SU-DHL-6 (cell line): ENCODE measurements at regions not wholly inside any gene's neighbourhood (a gene's known extent, or its start where the extent isn't known, plus 50 kb on each side); places are given as distances from the start of the nearest gene placed in this dataset.

Experiments used
- H2AFZ ChIP-seq: fragments of 200-600 bp; sonication (generic); 2 replicates; pipeline ENCODE4 v1.6.1; 2014; ENCODE audit warnings: low read depth, mild to moderate bottlenecking, moderate library complexity, mixed read lengths, antibody characterized with exemption, low read length; ENCODE audit not compliant: severe bottlenecking
- H3F3A ChIP-seq: fragments of 200-600 bp; shearing (Covaris generic); 2 replicates; pipeline ENCODE4 v1.6.0; 2016; ENCODE audit warnings: antibody characterized with exemption, mild to moderate bottlenecking; ENCODE audit not compliant: insufficient read depth
- H3K27ac ChIP-seq: fragments of 200-600 bp; sonication (generic); 2 replicates; pipeline ENCODE4 v1.5.1; 2016; ENCODE audit warnings: low read depth, mild to moderate bottlenecking, low read length, moderate library complexity, mixed read lengths
- H3K27me3 ChIP-seq: fragments of 200-600 bp; sonication (generic), shearing (Covaris generic); 2 replicates; pipeline ENCODE4 v1.6.0; 2014; ENCODE audit warnings: mild to moderate bottlenecking, low read length
- H3K36me3 ChIP-seq: fragments of 200-600 bp; sonication (generic); 2 replicates; pipeline ENCODE4 v1.6.1; 2014; ENCODE audit warnings: mild to moderate bottlenecking, low read length, mixed read lengths
- H3K4me2 ChIP-seq: fragments of 300-600, 200-600 bp; shearing (Covaris generic), sonication (generic); 2 replicates; pipeline ENCODE4 v1.6.0; 2014; ENCODE audit warnings: low read length, low read depth, mild to moderate bottlenecking; ENCODE audit not compliant: poor library complexity, severe bottlenecking
- H3K4me3 ChIP-seq: fragments of 200-600 bp; sonication (generic); 2 replicates; pipeline ENCODE4 v1.5.1; 2014; ENCODE audit warnings: antibody characterized with exemption, low read length, mild to moderate bottlenecking, mixed read lengths; ENCODE audit not compliant: insufficient read depth, poor library complexity, severe bottlenecking
- H3K79me2 ChIP-seq: fragments of 200-600 bp; sonication (generic); 2 replicates; pipeline ENCODE4 v1.6.1; 2014; ENCODE audit warnings: mild to moderate bottlenecking, low read length, moderate library complexity; ENCODE audit not compliant: insufficient read depth
- H3K9ac ChIP-seq: fragments of 200-600 bp; sonication (generic); 2 replicates; pipeline ENCODE4 v1.7.0; 2014; ENCODE audit warnings: mild to moderate bottlenecking, low read length
- H3K9me2 ChIP-seq: fragments of 200-600 bp; sonication (generic); replicated peaks from 2 replicates; pipeline ENCODE4 v1.6.1; 2014; ENCODE audit warnings: low read length; ENCODE audit not compliant: insufficient read depth
- H3K9me3 ChIP-seq: fragments of 200-600 bp; sonication (generic); 2 replicates; pipeline ENCODE4 v1.6.1; 2014; ENCODE audit warnings: low read length, mixed read lengths; ENCODE audit not compliant: insufficient read depth
- H4K20me1 ChIP-seq: fragments of 200-600 bp; sonication (generic); 2 replicates; pipeline ENCODE4 v1.6.1; 2014; ENCODE audit warnings: low read depth, mild to moderate bottlenecking, antibody characterized with exemption, low read length, moderate library complexity, mixed read lengths
- CTCF ChIP-seq: fragments of 200-600 bp; sonication (generic); IDR thresholded peaks from one replicate; pipeline ENCODE4 v1.5.1; 2017; ENCODE audit warnings: antibody characterized with exemption, mild to moderate bottlenecking, low read length, moderate library complexity; ENCODE audit not compliant: insufficient read depth, poor library complexity, severe bottlenecking
- EZH2phosphoT487 ChIP-seq: fragments of 200-600 bp; sonication (generic), shearing (Covaris generic); conservative IDR thresholded peaks from 2 replicates; pipeline ENCODE4 v1.6.1; 2018; ENCODE audit warnings: mild to moderate bottlenecking, antibody characterized with exemption, low read length, moderate library complexity, mixed read lengths

GRCh38 chrX:8390771-8391170, 73.9 kb upstream of the VCX3B start:
- Histone ChIP-seq H3K79me2 (no peaks in the 10 kb centered on the region), H3K4me3 (no peak overlapping the region), H3K9ac (no peak overlapping the region), H3K27ac (no peak overlapping the region), H3K9me3 (no peaks in the 10 kb centered on the region), H3K27me3 (no peaks in the 10 kb centered on the region), H3K4me2 (no peak overlapping the region), H3K36me3 (no peaks in the 10 kb centered on the region), H3K9me2 (no peaks in the 10 kb centered on the region), H4K20me1 (no peaks in the 10 kb centered on the region), H3F3A (no peaks in the 10 kb centered on the region), H2AFZ (no peak overlapping the region)
- no peak for TF ChIP-seq CTCF
- TF ChIP-seq EZH2phosphoT487: no peak

GRCh38 chrX:8403988-8404387, 60.6 kb upstream of the VCX3B start:
- Histone ChIP-seq H2AFZ (no peak overlapping the region), H3K27ac (no peak overlapping the region), H3K4me2 (no peak overlapping the region), H3K27me3 (no peaks in the 10 kb centered on the region), H3K36me3 (no peaks in the 10 kb centered on the region), H3K9ac (no peak overlapping the region), H3K4me3 (no peak overlapping the region), H4K20me1 (no peaks in the 10 kb centered on the region), H3K79me2 (no peaks in the 10 kb centered on the region), H3K9me3 (no peaks in the 10 kb centered on the region), H3F3A (no peaks in the 10 kb centered on the region), H3K9me2 (no peaks in the 10 kb centered on the region)
- TF ChIP-seq EZH2phosphoT487 (no peak), CTCF (no peak)

GRCh38 chrX:8404471-8404870, 60.2 kb upstream of the VCX3B start:
- H2AFZ ChIP-seq: no peak overlapping the region

More at GRCh38 chrX:8404471-8404870, 60.2 kb upstream of the VCX3B start:
- no peak overlapping the region for H3K4me2 ChIP-seq
- H3K4me3 ChIP-seq: no peak overlapping the region
- H4K20me1 ChIP-seq: no peaks in the 10 kb centered on the region
- no peaks in the 10 kb centered on the region for H3K79me2 ChIP-seq
- no peak overlapping the region for H3K9ac ChIP-seq
- TF ChIP-seq EZH2phosphoT487 (no peak), CTCF (no peak)
- H3K36me3 ChIP-seq: no peaks in the 10 kb centered on the region
- no peaks in the 10 kb centered on the region for H3K27me3 ChIP-seq
- H3K9me2 ChIP-seq: no peaks in the 10 kb centered on the region
- no peak overlapping the region for H3K27ac ChIP-seq
- H3K9me3 ChIP-seq: no peaks in the 10 kb centered on the region
- no peaks in the 10 kb centered on the region for H3F3A ChIP-seq
